HL-60 (cell line): ENCODE measurements at regions not wholly inside any gene's neighbourhood (a gene's known extent, or its start where the extent isn't known, plus 50 kb on each side); places are given as distances from the start of the nearest gene placed in this dataset.

Experiments used
- DNase-seq, 2 experiments: peaks; one replicate each; pipeline ENCODE4 v3.0.0-alpha.2; 2010 to 2020; ENCODE audit warnings: low read depth in 1 of 2, low spot score in 1 of 2
- H3K27ac ChIP-seq: fragments of 250-450 bp; sonication (Bioruptor Pico); replicated peaks from 2 replicates; pipeline ENCODE4 v1.5.1; 2020; ENCODE audit warnings: mild to moderate bottlenecking, moderate library complexity
- H3K27me3 ChIP-seq: fragments of 250-450 bp; sonication (Bioruptor Pico); 2 replicates; pipeline ENCODE4 v1.5.1; 2021; ENCODE audit warnings: mild to moderate bottlenecking, moderate library complexity; ENCODE audit not compliant: insufficient read depth, poor library complexity, severe bottlenecking
- H3K4me3 ChIP-seq: replicated peaks from 2 replicates; pipeline ENCODE4 v1.5.1; 2011; ENCODE audit warnings: mild to moderate bottlenecking, control low read depth, low read length; ENCODE audit not compliant: insufficient read depth
- CTCF ChIP-seq: IDR thresholded peaks from one replicate; pipeline ENCODE4 v1.5.1; 2011; ENCODE audit warnings: low read length, control low read depth, inconsistent platforms; ENCODE audit not compliant: insufficient read depth
- GABPA ChIP-seq: IDR thresholded peaks from 2 replicates; pipeline ENCODE4 v1.6.1; 2012; ENCODE audit warnings: low read depth
- POLR2AphosphoS5 ChIP-seq: IDR thresholded peaks from 2 replicates; pipeline ENCODE4 v1.6.1; 2012; ENCODE audit warnings: low read depth
- REST ChIP-seq: IDR thresholded peaks from 2 replicates; pipeline ENCODE4 v1.6.1; 2012; ENCODE audit warnings: low read depth; ENCODE audit not compliant: insufficient replicate concordance
- SPI1 ChIP-seq: IDR thresholded peaks from 2 replicates; pipeline ENCODE4 v1.6.1; 2012; ENCODE audit warnings: low read depth, mild to moderate bottlenecking, borderline replicate concordance

- TF ChIP-seq SPI1 (no peak), GABPA (no peak), CTCF (no peak), REST (no peak), POLR2AphosphoS5 (no peak)
- Histone ChIP-seq H3K27me3 (no peaks in the 10 kb centered on the region), H3K27ac (no peak overlapping the region), H3K4me3 (no peak overlapping the region)
- no peak for DNase-seq
These were observed 226.8 kb upstream of the DYNLRB2 start for GRCh38 chr16:80314042-80314441.

GRCh38 chr16:80309178-80309577 lies 231.6 kb upstream of the DYNLRB2 start:
- DNase-seq, result no peak
- TF ChIP-seq SPI1 (no peak), REST (no peak), POLR2AphosphoS5 (no peak), GABPA (no peak), CTCF (no peak)
- Histone ChIP-seq H3K27ac (no peak overlapping the region), H3K27me3 (no peaks in the 10 kb centered on the region), H3K4me3 (no peak overlapping the region)

- no peak overlapping the region for H3K4me3 ChIP-seq
- no peak overlapping the region for H3K27ac ChIP-seq
- no peaks in the 10 kb centered on the region for H3K27me3 ChIP-seq
- TF ChIP-seq CTCF (no peak), SPI1 (no peak), REST (no peak), POLR2AphosphoS5 (no peak), GABPA (no peak)
- no peak for DNase-seq
These were observed 235.4 kb upstream of the DYNLRB2 start for GRCh38 chr16:80305410-80305809.
